CD4-positive, alpha-beta T cell treated with Interleukin-15 for 1 hour (primary cell): ENCODE measurements at regions not wholly inside any gene's neighbourhood (a gene's known extent, or its start where the extent isn't known, plus 50 kb on each side); places are given as distances from the start of the nearest gene placed in this dataset.
"Not testable (repeated sequence)": the region's sequence is repeated elsewhere in the genome, so short reads cannot be mapped to it uniquely, and the experiment has no call there.

Experiments used
- DNase-seq: peaks from one replicate; pipeline ENCODE4 v3.0.0-alpha.2; 2020

DNA sequence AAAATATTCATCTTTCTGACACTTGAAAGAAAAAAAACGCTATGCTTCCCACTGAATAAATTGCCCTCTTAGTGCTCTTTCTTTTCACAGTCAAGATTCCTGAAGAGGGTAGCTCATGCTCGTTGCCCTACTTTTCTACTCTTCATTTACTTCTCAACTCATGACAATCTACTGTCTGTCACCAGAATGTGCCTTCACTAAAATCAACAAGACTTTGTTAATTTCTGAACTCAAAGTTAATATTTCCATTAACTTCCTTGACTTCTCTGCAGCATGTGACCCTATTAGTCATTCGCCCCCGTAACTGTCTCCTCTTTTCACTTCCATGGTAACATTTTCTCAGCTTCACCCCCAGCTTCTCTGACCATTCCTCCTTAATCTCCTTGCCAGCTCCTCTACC is 98.9 kb upstream of the MAPRE2 start:
- no peak for DNase-seq

DNA sequence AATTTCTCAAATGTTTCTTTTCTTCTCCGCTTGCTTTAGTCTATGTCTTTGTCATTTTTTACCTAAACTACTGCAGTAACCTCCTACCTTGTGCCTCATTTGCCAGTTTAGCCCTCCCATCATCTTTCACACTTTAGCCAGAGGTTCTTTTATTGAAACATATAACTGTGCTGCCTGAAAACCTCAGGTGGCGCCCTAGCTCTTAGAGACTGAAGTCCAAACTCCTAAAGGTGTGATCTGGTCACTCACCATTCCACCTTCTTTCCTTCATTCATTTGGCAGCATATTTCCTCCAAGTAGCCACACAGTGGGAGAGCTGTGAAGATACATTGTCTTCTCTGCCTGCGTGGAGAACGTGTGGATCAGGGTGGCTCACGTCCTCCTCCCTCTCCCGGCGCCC is 98.2 kb upstream of the MAPRE2 start:
- no peak for DNase-seq

DNA sequence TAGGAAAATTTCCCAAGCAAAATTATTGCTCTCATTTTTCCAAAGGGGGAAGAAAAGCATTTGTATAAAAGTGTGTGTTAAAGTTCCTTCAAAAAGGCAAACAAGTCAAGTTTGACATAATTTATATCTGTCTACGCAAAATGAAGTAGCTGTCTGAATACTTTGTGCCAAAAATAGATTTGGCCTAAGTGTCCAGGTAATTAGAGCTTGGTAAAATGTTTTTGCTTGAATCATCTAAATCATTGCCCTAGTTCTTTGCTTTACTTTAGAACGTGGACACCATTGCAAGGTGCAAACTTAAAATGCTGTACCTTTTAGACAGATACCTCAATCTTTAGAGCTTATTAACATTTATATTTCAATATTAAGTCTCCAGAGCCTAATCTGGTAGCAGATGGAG is 97.6 kb upstream of the MAPRE2 start:
- DNase-seq = no peak

DNA sequence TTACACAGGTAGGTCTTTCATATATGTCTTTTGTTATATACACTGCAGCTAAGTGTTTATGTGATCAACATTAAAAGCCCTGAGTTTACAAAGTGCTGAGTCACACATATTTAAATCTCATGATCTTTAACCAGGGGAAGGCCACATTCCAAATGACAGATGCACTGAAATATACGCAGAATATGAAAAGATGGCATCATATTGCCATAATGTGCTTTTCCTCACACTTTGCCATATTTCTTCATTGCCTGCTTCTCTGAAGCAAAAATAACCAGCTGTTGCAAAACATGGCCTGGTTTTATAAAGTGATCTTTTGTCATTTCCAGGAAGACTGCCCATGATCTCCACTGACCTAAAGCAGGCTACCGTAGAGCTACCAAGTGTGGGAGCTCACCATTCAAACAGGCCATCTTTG is 93.5 kb upstream of the MAPRE2 start:
- DNase-seq = no peak

DNA sequence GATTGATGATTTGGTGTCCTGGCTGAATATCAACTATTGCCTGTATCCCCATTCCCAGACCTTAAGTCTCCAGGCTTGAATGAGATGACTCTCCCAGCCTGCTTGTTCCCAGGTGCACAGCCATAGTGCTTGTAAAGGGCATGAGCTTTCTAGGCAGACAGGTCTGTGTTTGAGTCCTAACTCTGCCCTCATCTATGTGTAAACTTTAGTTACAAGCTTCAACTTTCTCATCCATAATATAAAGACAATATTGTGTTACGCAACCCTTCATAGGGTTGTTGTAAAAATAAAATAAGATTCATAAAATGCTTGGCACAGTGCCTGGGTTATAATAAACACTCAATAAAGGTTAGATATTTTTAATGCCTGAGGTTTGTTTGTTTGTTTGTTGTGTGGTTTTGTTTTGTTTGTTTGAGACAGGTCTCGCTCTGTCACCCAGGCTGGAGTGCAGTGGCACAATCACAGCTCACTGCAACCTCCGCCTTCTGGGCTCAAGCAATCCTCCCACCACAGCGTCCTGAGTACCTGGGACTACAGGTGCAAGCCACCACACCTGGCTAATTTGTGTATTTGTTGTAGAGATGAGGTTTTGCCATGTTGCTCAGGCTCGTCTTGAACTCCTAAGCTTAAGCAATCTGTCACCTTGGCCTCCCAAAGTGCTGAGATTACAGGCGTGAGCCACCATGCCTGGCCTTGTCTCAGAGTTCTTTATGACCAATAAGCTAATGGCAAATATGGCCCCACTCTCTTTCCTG is 89.4 kb upstream of the MAPRE2 start:
- DNase-seq = no peak

DNA sequence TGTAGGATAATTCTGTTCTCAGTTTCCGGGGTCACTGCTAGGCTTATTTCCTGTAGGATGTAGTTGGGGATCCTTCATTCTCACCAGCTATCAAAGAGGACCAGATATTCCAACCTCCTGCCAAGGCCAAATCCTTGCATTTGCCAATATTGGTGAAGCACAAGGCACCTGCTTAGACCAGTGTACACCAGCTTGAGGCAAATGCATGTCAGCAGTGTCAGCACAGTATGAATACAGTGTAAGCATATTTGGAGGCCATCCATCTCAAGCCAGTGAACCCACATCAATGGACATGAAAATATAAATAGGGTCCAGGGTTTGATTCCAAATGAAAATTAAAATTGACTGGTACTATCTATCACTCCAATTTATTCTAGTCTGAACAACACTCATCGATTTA is 88.0 kb upstream of the MAPRE2 start:
- no peak for DNase-seq

DNA sequence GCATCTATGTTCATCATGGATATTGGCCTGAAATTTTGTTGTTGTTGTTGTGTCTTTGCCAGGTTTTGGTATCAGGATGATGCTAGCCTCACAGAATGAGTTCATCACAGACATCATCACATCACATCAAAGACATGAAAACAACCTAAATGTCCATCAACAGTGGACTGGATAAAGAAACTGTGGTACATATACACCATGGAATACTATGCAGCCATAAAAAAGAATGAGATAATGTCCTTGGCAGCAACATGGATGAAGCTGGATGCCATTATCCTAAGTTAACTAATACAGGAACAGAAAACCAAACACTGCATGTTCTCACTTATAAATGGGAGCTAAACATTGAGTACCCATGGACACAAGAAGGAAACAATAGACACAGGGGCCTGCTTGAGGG is 85.7 kb upstream of the MAPRE2 start:
- not testable (repeated sequence) for DNase-seq

DNA sequence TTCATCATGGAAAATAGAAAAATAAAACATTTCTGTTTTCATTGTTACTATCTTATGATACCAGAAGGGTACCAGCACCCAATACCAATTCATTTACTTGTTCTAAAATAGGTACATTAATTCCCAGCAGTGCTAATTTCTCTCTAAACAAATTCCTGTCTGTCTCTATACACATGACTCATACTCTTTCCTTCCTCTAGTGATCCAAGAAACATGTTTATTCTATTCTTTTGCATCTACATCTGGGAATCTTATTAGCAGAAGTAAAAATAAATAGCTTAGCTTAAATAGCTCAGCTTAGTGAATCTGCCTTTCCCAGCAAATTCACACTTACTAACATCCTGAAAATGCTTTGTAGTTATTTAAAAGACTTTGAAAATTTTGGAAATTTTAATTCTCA is 84.5 kb upstream of the MAPRE2 start:
- no peak for DNase-seq

DNA sequence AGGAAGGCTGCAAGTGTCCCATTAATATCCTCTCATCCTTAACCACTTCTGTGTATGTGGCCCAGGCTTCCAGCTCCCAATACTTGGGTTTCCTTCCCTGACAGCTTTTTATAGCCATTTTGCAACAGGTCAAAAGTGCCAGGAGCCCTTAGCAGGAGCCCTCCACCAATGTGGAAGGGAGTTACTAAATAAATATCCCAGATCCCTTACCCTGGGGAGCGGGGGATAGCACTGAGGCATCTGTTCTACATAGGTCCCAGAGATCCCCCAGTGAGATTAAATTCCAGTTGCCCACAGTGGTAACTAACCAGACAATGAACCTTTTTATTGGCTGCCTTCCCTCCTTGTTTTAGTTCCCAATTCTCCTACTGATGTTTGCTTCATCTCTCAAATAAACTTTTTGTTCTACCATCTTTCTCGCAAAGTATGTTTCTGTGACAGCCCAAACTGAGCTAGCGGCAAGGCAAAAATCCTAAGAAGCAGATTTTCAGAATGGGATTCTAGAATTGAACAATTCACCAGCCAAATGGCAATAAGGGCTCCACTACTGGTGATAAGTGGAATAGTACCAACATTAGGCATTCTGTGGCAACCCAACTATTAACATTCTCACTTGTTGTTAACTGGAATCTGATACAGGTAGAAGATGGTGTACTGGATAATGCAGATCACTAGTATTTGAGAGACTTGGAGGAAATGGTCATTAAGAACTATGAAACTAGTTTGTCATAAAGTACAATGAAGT is 83.9 kb upstream of the MAPRE2 start:
- DNase-seq = no peak

DNA sequence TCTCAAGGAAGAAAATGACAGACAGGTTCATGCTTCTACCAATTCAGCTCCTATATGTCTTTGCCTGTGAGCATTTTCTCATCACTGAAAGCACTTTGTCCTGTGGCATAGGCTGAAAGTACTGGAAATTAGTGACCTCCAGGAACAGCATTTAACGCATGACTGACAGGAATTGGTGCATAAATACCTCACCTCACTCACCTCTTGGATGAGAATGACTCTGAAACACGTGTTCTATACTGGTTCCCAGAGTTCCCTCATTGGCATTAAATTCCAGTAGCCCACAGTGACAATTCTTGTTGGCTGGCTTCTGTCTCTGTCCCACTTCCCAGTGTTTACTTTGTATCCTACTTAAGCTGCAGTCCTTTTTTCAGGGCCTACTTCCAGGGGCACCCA is 83.4 kb upstream of the MAPRE2 start:
- DNase-seq = no peak

DNA sequence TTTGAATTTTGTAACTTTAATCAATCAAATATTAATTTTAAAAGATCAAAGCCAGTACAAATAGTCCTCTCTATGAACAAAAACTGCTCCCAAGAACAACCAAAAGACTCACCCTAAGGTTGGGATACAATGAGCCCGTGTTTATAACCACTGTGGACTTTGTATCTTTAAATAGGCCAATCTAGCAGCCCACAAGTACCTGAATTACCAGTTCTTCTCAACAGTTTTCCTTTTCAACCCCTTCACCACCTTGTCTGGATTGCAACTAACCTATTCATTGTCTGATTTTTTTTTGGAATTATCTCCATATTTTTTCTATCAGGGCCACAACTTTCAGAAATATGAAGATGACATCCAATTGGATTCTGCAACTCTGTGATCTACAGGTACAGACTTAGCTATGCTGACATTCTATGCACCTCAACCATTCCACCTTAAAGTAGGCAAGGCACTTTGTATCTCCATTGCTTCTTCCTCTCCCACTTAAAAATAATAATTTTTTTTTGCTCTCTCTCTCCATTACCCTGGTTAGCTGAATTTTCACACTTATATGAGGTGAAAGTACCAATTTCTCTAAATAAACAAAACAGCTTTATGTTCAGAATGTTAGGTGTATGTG is 81.9 kb upstream of the MAPRE2 start:
- DNase-seq = no peak

DNA sequence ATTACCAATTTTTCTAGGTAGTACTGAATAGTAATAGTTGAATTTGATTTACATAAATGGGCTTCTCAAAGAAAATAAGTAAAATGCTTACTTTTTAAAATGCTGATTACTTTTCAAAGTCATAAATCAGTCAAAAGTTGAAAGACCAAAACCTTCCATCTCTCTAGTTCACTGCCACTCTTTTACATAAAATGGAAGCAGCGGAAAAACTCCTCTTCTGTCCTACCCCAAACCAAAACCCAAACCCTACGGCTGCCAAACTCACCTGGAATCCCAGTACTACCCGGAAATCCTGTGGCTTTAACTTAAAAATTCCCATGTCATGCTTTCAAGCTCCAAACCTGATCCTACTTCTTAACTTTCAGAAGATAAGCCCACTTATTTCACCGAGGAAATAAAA is 81.2 kb upstream of the MAPRE2 start:
- no peak for DNase-seq

DNA sequence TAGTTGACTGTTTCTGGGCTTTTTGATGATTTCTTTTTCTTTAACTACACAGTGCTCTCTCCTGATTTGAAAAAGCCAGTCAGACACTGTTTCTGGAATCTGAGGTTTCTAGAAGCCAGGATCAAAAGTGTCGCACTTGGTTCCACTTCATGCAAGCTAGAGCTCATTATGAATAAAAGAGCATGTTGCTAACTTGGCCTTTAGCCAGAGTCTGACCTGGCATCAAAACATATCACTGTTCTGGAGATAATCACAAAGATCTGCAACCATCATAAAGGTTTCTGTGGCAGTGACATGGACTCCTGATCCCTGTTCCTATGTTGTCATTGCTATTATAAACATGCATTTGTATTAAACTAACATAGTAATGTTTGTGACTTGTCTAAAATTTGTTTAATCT is 76.1 kb upstream of the MAPRE2 start:
- DNase-seq = no peak

DNA sequence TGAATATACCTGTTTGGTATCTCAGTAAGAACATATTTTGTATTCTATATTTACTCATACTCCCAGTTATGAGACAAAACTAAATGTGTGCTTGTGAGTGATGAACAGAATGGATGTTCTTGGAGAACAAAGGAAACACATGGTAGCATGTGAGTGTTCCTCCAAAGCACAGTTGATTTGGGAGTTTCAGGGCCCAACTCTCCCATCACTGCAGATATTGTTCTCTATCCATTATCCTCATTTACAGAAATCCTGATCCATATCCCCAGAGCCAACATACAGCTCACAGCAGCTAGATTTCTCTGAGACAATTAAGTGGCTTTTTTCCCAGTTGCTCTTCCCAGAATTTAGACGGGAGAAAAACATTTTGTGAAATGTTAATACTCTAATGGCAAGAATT is 75.6 kb upstream of the MAPRE2 start:
- no peak for DNase-seq

DNA sequence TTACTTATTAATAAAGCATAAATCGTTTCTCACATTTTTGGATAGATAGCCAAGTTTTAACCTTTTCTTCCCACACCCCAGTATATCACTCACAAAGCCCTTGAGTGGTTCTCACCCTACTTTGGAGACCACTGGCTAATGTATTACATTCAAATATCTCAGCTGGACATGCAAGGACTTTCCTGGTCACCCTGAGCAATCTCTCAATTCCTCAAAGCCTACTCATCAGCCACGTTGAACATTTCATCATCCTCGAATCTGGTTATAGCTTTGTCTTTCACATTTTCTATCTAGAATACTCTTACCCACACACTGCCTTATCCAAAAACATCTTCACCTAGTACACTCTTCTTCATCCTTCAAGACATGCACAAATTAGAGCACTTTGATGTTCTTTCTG is 71.1 kb upstream of the MAPRE2 start:
- DNase-seq = no peak

DNA sequence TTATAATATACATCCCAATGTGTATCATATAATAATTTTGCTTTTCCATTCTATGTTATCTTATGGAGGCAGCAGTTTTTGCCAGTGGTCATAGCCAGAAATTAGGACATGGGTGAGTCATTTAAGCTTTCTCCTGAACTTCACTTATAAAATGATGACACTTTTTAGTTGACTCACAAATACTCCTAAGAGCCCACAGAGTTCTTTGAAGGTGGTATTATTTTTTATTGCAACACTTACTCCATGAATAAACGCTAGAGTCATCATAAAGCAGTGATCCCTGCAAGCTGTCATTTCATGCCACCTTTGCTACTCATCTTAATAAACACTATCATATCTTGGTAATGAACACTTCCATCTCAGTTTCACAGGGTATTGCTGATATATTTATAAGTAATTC is 69.9 kb upstream of the MAPRE2 start:
- no peak for DNase-seq

DNA sequence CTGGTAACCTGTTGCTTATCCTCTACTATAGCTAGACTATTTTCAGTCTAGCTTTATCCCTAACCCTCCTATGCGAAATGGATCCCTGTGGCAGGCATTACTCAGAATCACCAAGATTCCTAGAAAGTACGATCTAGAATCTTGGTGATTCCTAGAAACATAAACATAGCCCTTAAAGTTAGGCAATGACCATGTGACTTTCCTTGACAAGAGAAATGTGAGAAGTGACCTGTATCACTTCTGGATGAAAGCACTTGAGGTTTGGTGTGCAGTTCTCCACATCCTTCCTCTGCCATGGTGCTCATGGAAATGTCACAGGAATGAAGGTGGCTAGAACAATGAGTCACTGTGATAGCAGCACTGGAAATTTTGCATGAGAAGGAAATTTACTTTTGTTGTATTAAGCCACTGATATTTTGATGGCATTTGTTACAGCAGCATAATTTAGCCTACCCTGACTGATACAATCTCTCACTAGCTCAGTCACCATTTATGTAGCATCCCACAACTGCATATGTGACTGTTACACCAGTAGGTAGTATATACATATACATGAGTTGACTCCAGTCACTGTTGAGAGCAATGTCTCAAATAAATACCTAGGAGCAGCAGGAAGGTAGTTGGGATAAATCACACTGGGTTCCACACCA is 68.3 kb upstream of the MAPRE2 start:
- no peak for DNase-seq

DNA sequence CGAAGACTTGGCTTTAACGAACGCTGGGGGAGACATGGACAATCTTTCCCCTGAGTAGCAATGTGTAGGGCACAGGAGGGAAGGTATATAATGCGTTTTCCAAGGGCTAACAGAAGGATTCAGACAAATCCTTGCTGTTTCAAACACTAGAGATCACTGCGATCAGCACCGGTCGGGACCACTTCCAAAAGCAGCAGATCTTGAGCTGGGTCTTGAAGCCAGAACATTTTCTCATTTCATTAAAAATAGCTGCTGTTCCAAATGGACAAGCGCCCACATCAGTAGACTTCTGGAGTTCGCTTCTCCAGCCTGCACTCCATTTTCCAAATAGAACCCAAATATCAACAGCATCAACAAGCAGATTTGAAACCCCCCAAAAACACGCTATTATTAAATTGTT is 65.1 kb upstream of the MAPRE2 start:
- no peak for DNase-seq

DNA sequence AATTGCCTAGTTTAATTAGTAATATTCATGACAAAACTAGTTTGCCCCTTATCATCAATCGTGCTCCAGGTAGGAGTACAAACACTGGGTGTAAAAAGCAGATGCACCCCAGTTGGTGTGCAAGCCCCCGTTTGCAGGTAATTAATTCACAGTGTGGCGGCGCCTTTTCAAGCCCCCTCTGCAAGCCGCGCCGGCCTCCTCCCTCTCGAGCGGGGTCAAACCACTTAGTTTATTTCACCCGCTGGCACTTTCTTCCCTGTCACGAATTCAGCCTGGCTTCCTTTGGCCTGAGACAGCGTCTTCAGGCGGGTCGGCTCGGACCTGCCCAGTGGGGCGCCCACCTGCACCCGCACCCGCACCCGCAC is 64.7 kb upstream of the MAPRE2 start:
- DNase-seq = no peak

DNA sequence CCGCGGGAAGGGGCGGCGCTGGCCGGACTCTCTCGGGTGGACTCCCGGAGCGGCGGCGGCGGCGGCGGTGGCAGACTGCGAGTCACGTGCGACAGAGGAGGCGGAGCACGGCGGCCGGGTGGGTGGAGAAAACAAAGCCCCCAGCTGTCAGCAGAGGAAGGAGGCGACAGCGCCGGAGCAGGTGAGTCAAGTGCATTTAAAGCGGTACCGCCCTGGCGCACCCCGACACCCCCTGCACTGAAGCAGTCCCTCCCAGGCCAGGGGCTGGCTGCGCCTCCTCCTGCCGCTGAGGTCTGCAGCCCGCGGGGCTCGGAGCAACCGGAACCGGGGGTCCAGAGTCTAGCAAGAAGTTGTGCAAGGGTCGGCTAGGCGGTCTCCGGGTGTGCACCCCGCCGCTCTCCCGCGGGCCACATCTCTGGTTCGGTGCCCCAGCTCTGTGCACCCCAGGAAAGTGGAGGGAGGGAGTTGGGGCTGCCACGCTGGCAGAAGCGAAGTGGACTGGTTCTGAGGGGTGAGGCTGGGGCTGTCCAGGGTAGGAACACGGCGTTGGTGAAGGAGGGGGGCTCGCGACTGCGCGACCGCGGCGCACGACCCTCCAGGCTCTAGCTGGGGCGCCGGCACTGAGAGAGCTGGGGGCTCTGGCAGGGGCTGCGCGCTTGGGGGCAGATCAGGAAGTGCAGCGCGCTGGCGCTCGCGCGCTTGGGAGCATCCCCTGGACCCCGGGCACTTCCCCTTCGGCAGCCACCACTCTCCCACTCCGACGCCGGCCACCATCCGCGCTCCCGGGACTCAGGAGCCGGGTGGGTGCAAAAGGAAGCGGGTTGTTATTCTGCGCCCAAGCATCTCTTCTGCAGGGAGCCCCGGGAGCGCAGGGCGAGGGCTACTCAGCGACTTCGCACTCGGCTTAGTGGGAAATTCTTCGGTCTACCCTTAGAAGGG is 64.0 kb upstream of the MAPRE2 start:
- peak; percentile 76 for DNase-seq

DNA sequence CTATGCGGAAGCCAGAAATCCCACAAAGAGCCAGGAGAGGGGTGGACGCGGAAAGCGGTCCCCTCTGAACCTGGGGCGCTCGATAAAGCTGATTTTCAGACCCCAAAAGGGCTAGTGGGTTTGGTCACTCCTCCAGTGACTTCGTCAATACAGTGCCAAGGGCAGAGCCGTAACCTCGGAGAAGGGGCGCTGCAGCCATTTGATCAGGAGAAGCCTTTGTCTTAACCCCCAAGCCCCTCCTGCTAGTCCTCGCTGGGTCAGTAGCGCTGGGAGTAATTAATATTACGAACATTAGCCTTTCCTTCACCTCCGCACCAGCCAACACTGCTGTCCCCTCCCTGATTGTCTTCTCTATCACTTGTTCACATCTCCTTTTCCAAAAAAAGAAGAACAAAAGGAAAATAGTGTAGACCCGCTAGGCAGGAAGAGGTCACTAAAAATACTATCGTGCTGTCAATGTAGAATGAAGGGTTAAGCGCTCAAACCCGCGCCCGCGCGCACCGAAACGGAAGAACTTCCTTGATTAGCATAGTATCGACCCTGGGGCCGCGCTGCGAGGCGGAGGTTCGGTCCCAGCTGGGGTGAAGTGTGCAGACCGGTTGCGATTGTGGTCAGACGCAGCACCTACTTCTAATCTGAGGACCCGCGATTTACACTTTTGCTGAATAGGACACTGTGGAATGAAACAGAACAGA is 63.2 kb upstream of the MAPRE2 start:
- DNase-seq = peak; percentile 31

DNA sequence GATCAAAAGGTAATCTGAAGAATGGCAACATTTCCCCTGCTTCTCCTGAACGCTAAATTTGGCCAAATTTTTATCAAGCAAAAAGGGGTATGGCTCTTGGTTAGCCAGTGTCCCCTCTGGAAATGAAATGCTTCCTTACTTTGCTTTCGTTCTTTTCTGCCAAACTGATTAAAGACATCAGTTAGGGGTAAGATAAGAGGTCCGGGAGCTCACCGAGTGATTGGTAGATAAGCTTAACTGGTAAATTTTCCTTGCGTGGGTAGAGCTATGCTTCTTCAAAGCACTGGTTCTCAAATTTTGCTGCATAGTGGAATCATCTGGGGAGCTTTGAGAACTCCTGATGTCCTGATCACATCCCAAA is 62.7 kb upstream of the MAPRE2 start:
- DNase-seq = no peak
